K562 (cell line): ENCODE measurements at regions not wholly inside any gene's neighbourhood (a gene's known extent, or its start where the extent isn't known, plus 50 kb on each side); places are given as distances from the start of the nearest gene placed in this dataset.

Experiments used
- ATAC-seq: fragments of 200-7000 bp; cut with Tn5 transposase; 3 replicates; pipeline ENCODE4 v1.9.1; 2020; ENCODE audit warnings: moderate library complexity
- BruUV-seq: library from RNA; stranded (reverse); fragments of 400-500 nt; replicated peaks from 2 replicates; lab custom pipeline; 2021; lab: Mats Ljungman, UMichigan
- CTCF ChIA-PET: fragments of 300-600 bp; formaldehyde crosslinking; extraction: SDS; loops from one replicate; lab custom pipeline; 2021; ENCODE audit warnings: low intra/inter-chr PET ratio; lab: Yijun Ruan, JAX
- POLR2A ChIA-PET: fragments of 300-600, 350-650 bp; sonication (Branson Sonifier 250); formaldehyde crosslinking; extraction: SDS; loops from one replicate; lab custom pipeline; 2021; ENCODE audit warnings: antibody characterized with exemption, inconsistent platforms; lab: Yijun Ruan, JAX
- DNase-seq, 4 experiments: peaks; one replicate each; pipeline versions ENCODE4 v3.0.0 to v3.0.0-alpha.2; 2011 to 2018; ENCODE audit warnings: low spot score in 3 of 4, mixed read lengths in 3 of 4; ENCODE audit errors: extremely low read depth in 1 of 4
- FAIRE-seq: peaks from 2 replicates; lab custom pipeline; 2011; peaks lifted over from hg19 to GRCh38; lab: Jason Lieb, UNC
- H2AFZ ChIP-seq: 2 replicates; pipeline ENCODE4 v1.6.0; 2011; ENCODE audit warnings: low read depth, low read length, control low read depth, inconsistent platforms
- H3K27ac ChIP-seq: fragments of 200-600 bp; 3 replicates; pipeline ENCODE4 v1.8.0; 2011; ENCODE audit warnings: low read depth, mild to moderate bottlenecking, control low read depth, inconsistent platforms, low read length, moderate library complexity, mixed read lengths; ENCODE audit errors: extremely low read depth
- H3K27me3 ChIP-seq, 2 experiments: fragments of 300-600 bp in 1 of 2; 2 replicates in 1 of 2; 3 replicates in 1 of 2; pipeline versions ENCODE4 v1.6.0 to v1.8.0; 2011; ENCODE audit warnings: inconsistent platforms in 2 of 2, low read length in 2 of 2, mild to moderate bottlenecking in 1 of 2, mixed read lengths in 1 of 2, moderate library complexity in 1 of 2; ENCODE audit not compliant: control insufficient read depth in 2 of 2, insufficient read depth in 2 of 2
- H3K36me3 ChIP-seq: fragments of 300-600 bp; 3 replicates; pipeline ENCODE4 v1.8.0; 2011; ENCODE audit warnings: mild to moderate bottlenecking, low read length, inconsistent platforms; ENCODE audit not compliant: control insufficient read depth, insufficient read depth
- H3K4me1 ChIP-seq, 2 experiments: fragments of 200-600 bp in 1 of 2; replicated peaks in 1 of 2; 2 replicates in 1 of 2; 3 replicates in 1 of 2; pipeline versions ENCODE4 v1.5.1 to v1.8.0; 2011; ENCODE audit warnings: inconsistent platforms in 2 of 2, low read length in 2 of 2, mild to moderate bottlenecking in 1 of 2, mixed read lengths in 1 of 2, moderate library complexity in 1 of 2; ENCODE audit not compliant: control insufficient read depth in 2 of 2, insufficient read depth in 2 of 2
- H3K4me2 ChIP-seq: 2 replicates; pipeline ENCODE4 v1.6.1; 2011; ENCODE audit warnings: low read length, control low read depth, inconsistent platforms, mixed read lengths; ENCODE audit not compliant: insufficient read depth
- H3K4me3 ChIP-seq: fragments of 200-600 bp; sonication (generic), shearing (Covaris generic); 2 replicates; pipeline ENCODE4 v1.5.1; 2016; ENCODE audit warnings: control low read depth, inconsistent platforms
- H3K79me2 ChIP-seq: fragments of 200-600 bp; 3 replicates; pipeline ENCODE4 v1.8.0; 2011; ENCODE audit warnings: low read length, inconsistent platforms; ENCODE audit not compliant: control insufficient read depth, insufficient read depth
- H3K9ac ChIP-seq, 2 experiments: 2 replicates each; pipeline versions ENCODE4 v1.6.0 to v1.6.1; 2011; ENCODE audit warnings: low read depth in 2 of 2, low read length in 2 of 2, control low read depth in 1 of 2, inconsistent platforms in 1 of 2, mild to moderate bottlenecking in 1 of 2, mixed read lengths in 1 of 2; ENCODE audit not compliant: insufficient read depth in 1 of 2
- H3K9me1 ChIP-seq: one replicate; pipeline ENCODE4 v1.6.0; 2011; ENCODE audit warnings: inconsistent platforms, mild to moderate bottlenecking, low read length, moderate library complexity; ENCODE audit not compliant: control insufficient read depth, insufficient read depth
- H3K9me3 ChIP-seq: replicated peaks from 2 replicates; pipeline ENCODE4 v1.5.1; 2011; ENCODE audit warnings: low read depth, low read length, inconsistent platforms; ENCODE audit not compliant: control insufficient read depth, insufficient read depth
- H4K20me1 ChIP-seq: replicated peaks from 2 replicates; pipeline ENCODE4 v1.6.1; 2011; ENCODE audit warnings: low read length, inconsistent platforms, mixed read lengths; ENCODE audit not compliant: control insufficient read depth, insufficient read depth
- GABPA ChIP-seq: fragments of 200-800 bp; sonication (Bioruptor generic); conservative IDR thresholded peaks from 2 replicates; pipeline ENCODE4 v1.6.1; 2016; ENCODE audit warnings: low read depth, missing genetic modification characterization, missing compliant biosample characterization
- HNRNPH1 ChIP-seq: fragments of 200-400 bp; formaldehyde crosslinking; optimal IDR thresholded peaks from 2 replicates; pipeline ENCODE3; 2017; ENCODE audit warnings: low read depth, mild to moderate bottlenecking, low read length, moderate library complexity
- LCOR ChIP-seq: sonication (generic); formaldehyde crosslinking; IDR thresholded peaks from 2 replicates; pipeline ENCODE4 v1.8.0; 2022; ENCODE audit warnings: mild to moderate bottlenecking, missing genetic modification reagents
- NR2C2 ChIP-seq, 2 experiments: fragments of 200-800 bp in 1 of 2; sonication (Bioruptor generic) in 1 of 2; sonication (generic) in 1 of 2; formaldehyde crosslinking in 1 of 2; IDR thresholded peaks; 2 replicates each; pipeline versions ENCODE4 v1.6.1 to v1.8.0; 2016 to 2022; ENCODE audit warnings: mild to moderate bottlenecking in 1 of 2, missing compliant biosample characterization in 1 of 2, missing genetic modification characterization in 1 of 2, missing genetic modification reagents in 1 of 2
- WGBS: fragments of 100-300 bp; shearing (Covaris generic); methylation state at CpG from one replicate; pipeline ENCODE4 v1.1.6; 2016; ENCODE audit warnings: low coverage, mixed read lengths; ENCODE audit not compliant: insufficient coverage; ENCODE audit errors: missing lambda C conversion rate; 5-methylcytosine and 5-hydroxymethylcytosine counted together
- in situ Hi-C: fragments of 300-500 bp; cut with MboI; formaldehyde crosslinking; loops from 4 replicates; pipeline ENCODE4 v1.15.0; 2018; ENCODE audit warnings: inconsistent platforms, mixed read lengths
- intact Hi-C: fragments of 100-400 bp; cut with micrococcal nuclease; formaldehyde crosslinking; loops from 2 replicates; pipeline ENCODE4 v1.14.2; 2022
- TF ChIP-seq, protein P1 (sequence below): fragments of 200-800 bp; sonication (Bioruptor generic); IDR thresholded peaks from 2 replicates; pipeline ENCODE4 v1.6.1; 2017; ENCODE audit warnings: missing genetic modification characterization, missing compliant biosample characterization

DNA sequence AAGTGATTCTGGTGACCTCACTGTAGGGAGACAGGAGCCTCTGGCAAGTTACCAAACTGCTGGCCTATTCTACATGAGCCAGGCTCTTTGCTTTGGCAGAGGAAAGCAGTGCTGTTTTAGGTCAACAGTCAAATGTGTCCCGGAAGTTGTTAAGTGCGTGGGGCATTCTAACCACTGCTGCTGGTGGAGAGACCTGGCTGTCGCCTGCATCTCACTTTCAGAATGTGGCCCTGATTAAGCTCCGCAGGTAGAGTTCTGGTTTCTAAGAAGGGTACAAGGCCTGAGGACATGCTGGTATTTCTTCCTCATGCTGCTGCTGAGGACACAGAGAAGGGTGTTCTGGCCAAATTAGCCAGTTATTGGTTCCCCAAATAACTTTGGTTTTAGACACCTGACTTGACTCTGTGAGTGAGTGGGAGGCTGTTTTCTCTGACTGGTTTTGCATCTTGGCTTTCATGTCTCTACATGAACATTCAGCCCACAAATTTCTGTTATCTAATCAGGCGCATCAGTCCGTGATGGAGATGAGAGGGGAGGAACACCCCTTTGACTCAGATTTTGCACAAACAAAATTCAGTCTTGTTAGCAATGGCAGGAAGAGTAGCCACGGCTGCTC lies 120.8 kb downstream of the LMO4 start:
- FAIRE-seq (no peak), DNase-seq (no peak), ATAC-seq (peak; percentile 36; the same call in 2 of the 3 replicates)
- no peak overlapping the region; a peak in 1 of 4 replicates for H3K9ac ChIP-seq
- H3K4me3 ChIP-seq: no peak overlapping the region
- H3K79me2 ChIP-seq: no peaks in the 10 kb centered on the region
- no peak overlapping the region for H2AFZ ChIP-seq
- H3K9me1 ChIP-seq: no peaks in the 10 kb centered on the region
- ChIA-PET POLR2A (no interaction called here), CTCF (interaction anchor here (1.9 kb wide), 1 partner anchor 156 kb away, joined by 12 read pairs; no protein-coding TSS in a partner anchor)
- H4K20me1 ChIP-seq: no peaks in the 10 kb centered on the region
- TF ChIP-seq NR2C2 (CRISPR knock-in tag; IDR thresholded peaks at IDR 0.05): no peak
- peak; percentile 66; the same call in 1 of the 2 replicates for TF ChIP-seq NR2C2 (tag; IDR thresholded peaks at IDR 0.05)
- TF ChIP-seq, protein P1, sequence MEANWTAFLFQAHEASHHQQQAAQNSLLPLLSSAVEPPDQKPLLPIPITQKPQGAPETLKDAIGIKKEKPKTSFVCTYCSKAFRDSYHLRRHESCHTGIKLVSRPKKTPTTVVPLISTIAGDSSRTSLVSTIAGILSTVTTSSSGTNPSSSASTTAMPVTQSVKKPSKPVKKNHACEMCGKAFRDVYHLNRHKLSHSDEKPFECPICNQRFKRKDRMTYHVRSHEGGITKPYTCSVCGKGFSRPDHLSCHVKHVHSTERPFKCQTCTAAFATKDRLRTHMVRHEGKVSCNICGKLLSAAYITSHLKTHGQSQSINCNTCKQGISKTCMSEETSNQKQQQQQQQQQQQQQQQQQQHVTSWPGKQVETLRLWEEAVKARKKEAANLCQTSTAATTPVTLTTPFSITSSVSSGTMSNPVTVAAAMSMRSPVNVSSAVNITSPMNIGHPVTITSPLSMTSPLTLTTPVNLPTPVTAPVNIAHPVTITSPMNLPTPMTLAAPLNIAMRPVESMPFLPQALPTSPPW: peak; percentile 23; the same call in 1 of the 2 replicates
- no peak for TF ChIP-seq LCOR (CRISPR knock-in tag)
- TF ChIP-seq GABPA (tag): peak; percentile 29; the same call in 1 of the 2 replicates
- no peak for TF ChIP-seq HNRNPH1
- no peak overlapping the region for H3K4me2 ChIP-seq
- in situ Hi-C loops: no loop called here
- intact Hi-C loops: no loop called here
- no peaks in the 10 kb centered on the region; a peak in 1 of 5 replicates for H3K4me1 ChIP-seq
- H3K27ac ChIP-seq: no peak overlapping the region
- 5% methylated on average over 7 of the region's 7 CpGs for WGBS
- H3K36me3 ChIP-seq: no peaks in the 10 kb centered on the region
- peaks cover 0 to 4% of the 10 kb centered on the region in 2 experiments; a peak in 1 of 5 replicates for H3K27me3 ChIP-seq
- BruUV-seq: no TSS peak
- H3K9me3 ChIP-seq: no peaks in the 10 kb centered on the region
